B cell (primary cell): ENCODE measurements at regions not wholly inside any gene's neighbourhood (a gene's known extent, or its start where the extent isn't known, plus 50 kb on each side); places are given as distances from the start of the nearest gene placed in this dataset.

Source experiments
- ATAC-seq: fragments of 200-7000 bp; cut with Tn5 transposase; one replicate; pipeline ENCODE4 v1.10.0; 2021; ENCODE audit warnings: low read depth, mild to moderate bottlenecking, moderate number of reproducible peaks, moderate library complexity
- CTCF ChIA-PET: fragments of 350-600 bp; sonication (Branson Sonifier 250); formaldehyde crosslinking; loops from one replicate; lab custom pipeline; 2021; ENCODE audit warnings: antibody characterized with exemption, inconsistent platforms; lab: Charles Lee
- POLR2A ChIA-PET: fragments of 350-600 bp; sonication (Branson Sonifier 250); formaldehyde crosslinking; loops from one replicate; lab custom pipeline; 2021; ENCODE audit warnings: antibody characterized with exemption; lab: Charles Lee
- DNase-seq: peaks from one replicate; pipeline ENCODE4 v3.0.0; 2013
- H2AFZ ChIP-seq: 2 replicates; pipeline ENCODE4 v1.6.1; 2012; ENCODE audit warnings: mild to moderate bottlenecking, low read depth, low read length; ENCODE audit not compliant: insufficient read depth, poor library complexity, severe bottlenecking
- H3K27ac ChIP-seq, 2 donors: 1 replicate in 1 of 2; 2 replicates in 1 of 2; pipeline ENCODE4 v1.5.1; 2012 to 2013; ENCODE audit warnings: low read length in 2 of 2, mild to moderate bottlenecking in 2 of 2, moderate library complexity in 1 of 2
- H3K27me3 ChIP-seq, 4 experiments: fragments of 200-600 bp in 1 of 4; sonication (generic) in 1 of 4; replicated peaks in 1 of 4; 1 replicate in 2 of 4; 2 replicates in 2 of 4; pipeline versions ENCODE4 v1.6.1 to v1.7.0; 2013 to 2016; ENCODE audit warnings: low read length in 3 of 4, mild to moderate bottlenecking in 2 of 4, mixed read lengths in 1 of 4, moderate library complexity in 1 of 4; ENCODE audit not compliant: insufficient read depth in 4 of 4, control insufficient read depth in 3 of 4; ENCODE audit errors: control extremely low read depth in 1 of 4
- H3K36me3 ChIP-seq, 2 experiments: replicated peaks in 1 of 2; 1 replicate in 1 of 2; 2 replicates in 1 of 2; pipeline versions ENCODE4 v1.6.1 to v1.7.1; 2013; ENCODE audit warnings: low read length in 1 of 2; ENCODE audit not compliant: insufficient read depth in 2 of 2, control insufficient read depth in 1 of 2; ENCODE audit errors: control extremely low read depth in 1 of 2, extremely low read depth in 1 of 2
- H3K4me1 ChIP-seq, 2 donors: fragments of 200-600 bp in 1 of 2; sonication (generic) in 1 of 2; 1 replicate in 1 of 2; 2 replicates in 1 of 2; pipeline versions ENCODE4 v1.5.1 to v1.6.1; 2013 to 2017; ENCODE audit warnings: low read length in 2 of 2; ENCODE audit not compliant: control insufficient read depth in 2 of 2, insufficient read depth in 2 of 2
- H3K4me2 ChIP-seq: replicated peaks from 2 replicates; pipeline ENCODE3; 2012; ENCODE audit warnings: mild to moderate bottlenecking, low read depth, low read length; ENCODE audit not compliant: poor library complexity, severe bottlenecking
- H3K4me3 ChIP-seq, 5 experiments: fragments of 200-600 bp in 1 of 5; sonication (generic) in 1 of 5; 1 replicate in 3 of 5; 2 replicates in 2 of 5; pipeline versions ENCODE4 v1.5.1 to v1.7.0; 2011 to 2016; ENCODE audit warnings: low read length in 4 of 5, mild to moderate bottlenecking in 4 of 5, low read depth in 2 of 5, control low read depth in 1 of 5, moderate library complexity in 1 of 5; ENCODE audit not compliant: insufficient read depth in 1 of 5; ENCODE audit errors: control extremely low read depth in 1 of 5, extremely low read depth in 1 of 5
- H3K79me2 ChIP-seq: fragments of 200-600 bp; sonication (generic); one replicate; pipeline ENCODE4 v1.6.0; 2016; ENCODE audit warnings: low read length; ENCODE audit not compliant: control insufficient read depth, insufficient read depth
- H3K9ac ChIP-seq: fragments of 200-600 bp; sonication (generic); 2 replicates; pipeline ENCODE4 v1.6.1; 2017; ENCODE audit warnings: mild to moderate bottlenecking, low read length, moderate library complexity
- H3K9me3 ChIP-seq, 3 donors: one replicate each; pipeline versions ENCODE4 v1.6.1 to v1.7.1; 2013; ENCODE audit warnings: low read length in 2 of 3; ENCODE audit not compliant: control insufficient read depth in 2 of 3, insufficient read depth in 1 of 3; ENCODE audit errors: control extremely low read depth in 1 of 3
- H4K20me1 ChIP-seq: 2 replicates; pipeline ENCODE4 v1.6.0; 2012; ENCODE audit warnings: mild to moderate bottlenecking, low read length; ENCODE audit not compliant: insufficient read depth, control insufficient read depth, poor library complexity, severe bottlenecking
- H3K27ac Mint-ChIP-seq: one replicate; pipeline ENCODE4 v1.8.0; 2021; ENCODE audit warnings: mixed read lengths
- H3K27me3 Mint-ChIP-seq: one replicate; pipeline ENCODE4 v1.8.0; 2021; ENCODE audit warnings: mixed read lengths
- H3K4me1 Mint-ChIP-seq: one replicate; pipeline ENCODE4 v1.8.0; 2021; ENCODE audit warnings: mixed read lengths
- H3K4me3 Mint-ChIP-seq: one replicate; pipeline ENCODE4 v1.8.0; 2021; ENCODE audit warnings: mixed read lengths
- H3K9me3 Mint-ChIP-seq: one replicate; pipeline ENCODE4 v1.8.0; 2022; ENCODE audit warnings: mixed read lengths; ENCODE audit not compliant: insufficient read depth
- CTCF ChIP-seq: fragments of 200-600 bp; IDR thresholded peaks from one replicate; pipeline ENCODE4 v1.8.0; 2022; ENCODE audit warnings: antibody characterized with exemption, mild to moderate bottlenecking
- EZH2 ChIP-seq: IDR thresholded peaks from 2 replicates; pipeline ENCODE4 v1.6.1; 2012; ENCODE audit warnings: borderline replicate concordance, low read depth, mild to moderate bottlenecking, moderate library complexity, low read length; ENCODE audit not compliant: insufficient read depth, poor library complexity, severe bottlenecking
- WGBS: methylation state at CpG from one replicate; pipeline ENCODE4 v1.1.5; 2013; ENCODE audit warnings: missing lambda C conversion rate; ENCODE audit not compliant: insufficient coverage; 5-methylcytosine and 5-hydroxymethylcytosine counted together
- intact Hi-C: fragments of 100-400 bp; cut with micrococcal nuclease; formaldehyde crosslinking; loops from one replicate; pipeline ENCODE4 v1.10.0; 2022

GRCh38 chr7:68715907-68716306, 882.4 kb upstream of the AUTS2 start:
- H3K27me3 ChIP-seq = no peaks in the 10 kb centered on the region
- H3K36me3 ChIP-seq = no peaks in the 10 kb centered on the region
- H3K4me1 Mint-ChIP-seq = no peaks in the 10 kb centered on the region
- H3K9me3 ChIP-seq = no peaks in the 10 kb centered on the region
- DNase-seq (no peak), ATAC-seq (no peak)
- ChIA-PET POLR2A (no interaction called here), CTCF (no interaction called here)
- H3K4me2 ChIP-seq = no peak overlapping the region
- no peak overlapping the region for H3K27ac ChIP-seq
- no peaks in the 10 kb centered on the region for H4K20me1 ChIP-seq
- H3K4me3 Mint-ChIP-seq = no peak overlapping the region
- H3K4me3 ChIP-seq = no peak overlapping the region
- TF ChIP-seq EZH2 = no peak
- TF ChIP-seq CTCF = no peak
- peaks cover 6% of the 10 kb centered on the region for H3K9me3 Mint-ChIP-seq
- H3K27ac Mint-ChIP-seq = no peak overlapping the region
- no peaks in the 10 kb centered on the region for H3K27me3 Mint-ChIP-seq
- H2AFZ ChIP-seq = no peak overlapping the region
- intact Hi-C loops = no loop called here
- no peak overlapping the region for H3K9ac ChIP-seq
- no peaks in the 10 kb centered on the region for H3K4me1 ChIP-seq
- H3K79me2 ChIP-seq = no peaks in the 10 kb centered on the region
- WGBS = no CpG with 5 or more reads among the region's 4 CpGs

DNA sequence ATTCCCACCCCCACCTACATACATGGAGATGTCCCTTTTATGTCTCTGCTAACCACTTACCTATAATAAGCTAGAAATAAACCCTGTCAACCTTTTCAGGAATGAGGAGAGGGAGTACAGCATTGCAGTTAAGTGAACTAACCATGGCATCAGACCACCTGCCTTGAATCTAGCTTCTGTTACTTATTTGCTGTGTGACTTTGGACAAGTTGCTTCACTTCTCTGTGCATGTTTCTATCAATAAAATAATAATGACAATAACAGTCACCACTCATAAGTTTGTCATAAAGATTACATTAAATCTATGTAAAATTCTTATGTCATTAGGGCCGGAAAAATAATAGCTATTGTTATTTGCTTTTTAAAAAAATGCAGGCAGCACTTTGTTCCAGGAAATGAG, 881.1 kb upstream of the AUTS2 start:
- DNase-seq = no peak
- no peak overlapping the region for H3K4me3 ChIP-seq

More for the DNA sequence above, 881.1 kb upstream of the AUTS2 start:
- Histone ChIP-seq H3K4me2 (no peak overlapping the region), H3K4me1 (no peaks in the 10 kb centered on the region), H3K36me3 (no peaks in the 10 kb centered on the region), H3K27me3 (no peaks in the 10 kb centered on the region), H4K20me1 (no peaks in the 10 kb centered on the region), H3K9me3 (peaks cover 0 to 1% (median 0%) of the 10 kb centered on the region in 3 donors), H2AFZ (no peak overlapping the region), H3K27ac (no peak overlapping the region), H3K79me2 (no peaks in the 10 kb centered on the region), H3K9ac (no peak overlapping the region)
- CTCF ChIA-PET = no interaction called here
- TF ChIP-seq EZH2 = no peak
- no peak for TF ChIP-seq CTCF
- WGBS = no CpG with 5 or more reads among the region's 1 CpG
- no peak overlapping the region for H3K27ac Mint-ChIP-seq
- H3K4me3 Mint-ChIP-seq = no peak overlapping the region
- no peaks in the 10 kb centered on the region for H3K4me1 Mint-ChIP-seq
- POLR2A ChIA-PET = no interaction called here
- H3K27me3 Mint-ChIP-seq = no peaks in the 10 kb centered on the region
- intact Hi-C loops = no loop called here
- H3K9me3 Mint-ChIP-seq = peaks cover 2% of the 10 kb centered on the region
- ATAC-seq = no peak
